ENCODE measurements at regions not wholly inside any gene's neighbourhood (a gene's known extent, or its start where the extent isn't known, plus 50 kb on each side); places are given as distances from the start of the nearest gene placed in this dataset.

- Histone ChIP-seq H3K9me2 (replicated peaks; ENCODE audit: insufficient read depth) (no peaks in the 10 kb centered on the region), H3K4me1 (ENCODE audit: insufficient read depth) (peaks cover 16% of the 10 kb centered on the region), H3K79me2 (no peaks in the 10 kb centered on the region), H3K4me2 (no peak overlapping the region), H3K27ac (no peak overlapping the region), H3K36me3 (replicated peaks; ENCODE audit: insufficient read depth, low read depth) (no peaks in the 10 kb centered on the region), H2AFZ (no peak overlapping the region), H3K27me3 (no peaks in the 10 kb centered on the region), H4K20me1 (ENCODE audit: insufficient read depth, poor library complexity, severe bottlenecking) (no peaks in the 10 kb centered on the region), H3K9me3 (ENCODE audit: low read depth) (no peaks in the 10 kb centered on the region), H3K4me3 (no peak overlapping the region)
- WGBS (ENCODE audit: low lambda C conversion rate, missing lambda C conversion rate): 41% methylated on average over 3 of the region's 3 CpGs
- DNase-seq (ENCODE audit: low spot score): no peak
- TF ChIP-seq CTCF (IDR thresholded peaks at IDR 0.05; ENCODE audit: poor library complexity) (no peak), EZH2 (IDR thresholded peaks at IDR 0.05; ENCODE audit: borderline replicate concordance) (no peak), EZH2phosphoT487 (IDR thresholded peaks at IDR 0.05; ENCODE audit: low read depth, severe bottlenecking, unreplicated experiment) (no peak)
Observed at GRCh38 chr2:138430181-138430580, 71.4 kb upstream of the SPOPL start.

- Histone ChIP-seq H4K20me1 (ENCODE audit: insufficient read depth, poor library complexity, severe bottlenecking) (no peaks in the 10 kb centered on the region), H3K27me3 (no peaks in the 10 kb centered on the region), H3K4me3 (no peak overlapping the region), H3K4me2 (no peak overlapping the region), H3K27ac (no peak overlapping the region), H3K36me3 (replicated peaks; ENCODE audit: insufficient read depth, low read depth) (no peaks in the 10 kb centered on the region), H2AFZ (no peak overlapping the region), H3K9me2 (replicated peaks; ENCODE audit: insufficient read depth) (no peaks in the 10 kb centered on the region), H3K79me2 (no peaks in the 10 kb centered on the region), H3K4me1 (ENCODE audit: insufficient read depth) (peaks cover 18% of the 10 kb centered on the region), H3K9me3 (ENCODE audit: low read depth) (no peaks in the 10 kb centered on the region)
- 53% methylated on average over 2 of the region's 2 CpGs for WGBS (ENCODE audit: low lambda C conversion rate, missing lambda C conversion rate)
- TF ChIP-seq CTCF (IDR thresholded peaks at IDR 0.05; ENCODE audit: poor library complexity) (no peak), EZH2phosphoT487 (IDR thresholded peaks at IDR 0.05; ENCODE audit: low read depth, severe bottlenecking, unreplicated experiment) (no peak), EZH2 (IDR thresholded peaks at IDR 0.05; ENCODE audit: borderline replicate concordance) (no peak)
- DNase-seq (ENCODE audit: low spot score): no peak
Observed at GRCh38 chr2:138432971-138433370, 68.6 kb upstream of the SPOPL start.

GRCh38 chr2:138433995-138434951 is 67.3 kb upstream of the SPOPL start:
- 28% methylated on average over 8 of the region's 8 CpGs for WGBS (ENCODE audit: low lambda C conversion rate, missing lambda C conversion rate)
- H3K27ac ChIP-seq: peak overlapping the region; percentile 20
- H3K9me3 ChIP-seq (ENCODE audit: low read depth): no peaks in the 10 kb centered on the region

More at GRCh38 chr2:138433995-138434951, 67.3 kb upstream of the SPOPL start:
- no peak overlapping the region for H3K4me3 ChIP-seq
- H2AFZ ChIP-seq: peak overlapping the region; percentile 28
- H3K9me2 ChIP-seq (replicated peaks; ENCODE audit: insufficient read depth): no peaks in the 10 kb centered on the region
- H3K27me3 ChIP-seq: no peaks in the 10 kb centered on the region
- H4K20me1 ChIP-seq (ENCODE audit: insufficient read depth, poor library complexity, severe bottlenecking): no peaks in the 10 kb centered on the region
- TF ChIP-seq EZH2 (IDR thresholded peaks at IDR 0.05; ENCODE audit: borderline replicate concordance) (no peak), CTCF (IDR thresholded peaks at IDR 0.05; ENCODE audit: poor library complexity) (no peak), EZH2phosphoT487 (IDR thresholded peaks at IDR 0.05; ENCODE audit: low read depth, severe bottlenecking, unreplicated experiment) (no peak)
- H3K4me2 ChIP-seq: peak overlapping the region; percentile 67
- DNase-seq (ENCODE audit: low spot score): peak; percentile 10
- H3K79me2 ChIP-seq: no peaks in the 10 kb centered on the region
- no peaks in the 10 kb centered on the region for H3K36me3 ChIP-seq (replicated peaks; ENCODE audit: insufficient read depth, low read depth)
- peaks cover 20% of the 10 kb centered on the region for H3K4me1 ChIP-seq (ENCODE audit: insufficient read depth)

All from hepatocyte (in vitro differentiated cells).